Suprapubic skin (tissue), 4 donors: ENCODE measurements at regions not wholly inside any gene's neighbourhood (a gene's known extent, or its start where the extent isn't known, plus 50 kb on each side); places are given as distances from the start of the nearest gene placed in this dataset.

Experiments used
- CTCF ChIP-seq, 2 donors: fragments of 200-600 bp in 1 of 2; fragments of 450-650 bp in 1 of 2; sonication (generic) in 1 of 2; IDR thresholded peaks; one replicate each; pipeline ENCODE4 v1.5.1; 2016 to 2019; ENCODE audit warnings: antibody characterized with exemption in 2 of 2, mild to moderate bottlenecking in 1 of 2, moderate library complexity in 1 of 2
- EP300 ChIP-seq: sonication (generic); formaldehyde crosslinking; IDR thresholded peaks from one replicate; pipeline ENCODE4 v1.6.1; 2017; ENCODE audit warnings: antibody characterized with exemption
- POLR2A ChIP-seq, 2 donors: fragments of 450-650 bp; IDR thresholded peaks; one replicate each; pipeline ENCODE4 v1.6.1; 2017; ENCODE audit warnings: antibody characterized with exemption in 2 of 2, mild to moderate bottlenecking in 2 of 2, moderate library complexity in 2 of 2
- POLR2AphosphoS5 ChIP-seq, 3 donors: sonication (generic); formaldehyde crosslinking; IDR thresholded peaks; one replicate each; pipeline ENCODE4 v1.6.1; 2017; ENCODE audit warnings: antibody characterized with exemption in 3 of 3

- TF ChIP-seq EP300 (no peak), CTCF (IDR thresholded peaks at IDR 0.05) (no peak), POLR2A (IDR thresholded peaks at IDR 0.05) (no peak), POLR2AphosphoS5 (IDR thresholded peaks at IDR 0.05) (no peak)
Observed at GRCh38 chr6:14689639-14690038, 556.2 kb upstream of the JARID2 start.
